ENCODE measurements at regions not wholly inside any gene's neighbourhood (a gene's known extent, or its start where the extent isn't known, plus 50 kb on each side); places are given as distances from the start of the nearest gene placed in this dataset.

DNA sequence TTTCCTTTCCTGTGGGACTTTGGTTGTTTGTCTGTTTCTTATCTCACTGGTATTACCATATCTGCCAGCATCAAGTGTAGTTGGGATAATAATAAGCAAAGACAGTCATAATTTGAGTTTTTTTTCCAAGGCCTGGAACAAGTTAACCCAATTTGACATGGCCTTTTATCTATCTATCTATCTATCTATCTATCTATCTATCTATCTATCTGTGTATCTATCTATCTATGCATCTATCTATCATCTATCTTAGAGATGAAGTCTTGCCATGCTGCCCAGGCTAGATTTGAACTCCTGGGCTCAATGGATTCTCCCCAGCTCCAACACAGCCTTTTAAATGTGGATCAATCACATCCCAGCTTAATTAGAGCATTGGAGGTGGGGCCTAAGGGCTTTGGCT is 174.1 kb upstream of the CSF3R start:
- no peak overlapping the region for H3K27ac ChIP-seq (ENCODE audit: low read length)
- no peak overlapping the region for H2AFZ ChIP-seq (ENCODE audit: low read length)
- H3F3A ChIP-seq (ENCODE audit: insufficient read depth, low read length), result no peaks in the 10 kb centered on the region
- no peak overlapping the region for H3K4me2 ChIP-seq (ENCODE audit: low read depth, low read length)
- no peaks in the 10 kb centered on the region for H3K79me2 ChIP-seq (ENCODE audit: low read length)
- H3K9ac ChIP-seq (ENCODE audit: low read length), result no peak overlapping the region
- no peak for DNase-seq
- no peak for TF ChIP-seq EZH2phosphoT487 (IDR thresholded peaks at IDR 0.05; ENCODE audit: low read length)
- TF ChIP-seq EZH2 (optimal IDR thresholded peaks at IDR 0.05; ENCODE audit: low read depth, low read length), result no peak
- no peaks in the 10 kb centered on the region for H3K36me3 ChIP-seq (replicated peaks; ENCODE audit: insufficient read depth, low read length)
- no peak overlapping the region for H3K4me3 ChIP-seq (ENCODE audit: low read length)
- H3K27me3 ChIP-seq (replicated peaks; ENCODE audit: insufficient read depth, low read length), result peaks cover 26% of the 10 kb centered on the region
- no peaks in the 10 kb centered on the region for H3K9me3 ChIP-seq (replicated peaks; ENCODE audit: insufficient read depth, low read length)
- no peaks in the 10 kb centered on the region for H3K9me2 ChIP-seq (replicated peaks; ENCODE audit: insufficient read depth, low read length)
- H4K20me1 ChIP-seq (ENCODE audit: insufficient read depth, low read length), result no peaks in the 10 kb centered on the region
- H3K4me1 ChIP-seq (ENCODE audit: low read length), result peaks cover 9% of the 10 kb centered on the region; the same call in 1 of the 2 replicates

- no peak overlapping the region for H3K9ac ChIP-seq (ENCODE audit: low read length)
- H3K4me1 ChIP-seq (ENCODE audit: low read length), result peaks cover 9% of the 10 kb centered on the region; the same call in 1 of the 2 replicates
- H3K9me3 ChIP-seq (replicated peaks; ENCODE audit: insufficient read depth, low read length), result no peaks in the 10 kb centered on the region
- no peak overlapping the region for H2AFZ ChIP-seq (ENCODE audit: low read length)
- H3K36me3 ChIP-seq (replicated peaks; ENCODE audit: insufficient read depth, low read length), result no peaks in the 10 kb centered on the region
- TF ChIP-seq, protein P1, sequence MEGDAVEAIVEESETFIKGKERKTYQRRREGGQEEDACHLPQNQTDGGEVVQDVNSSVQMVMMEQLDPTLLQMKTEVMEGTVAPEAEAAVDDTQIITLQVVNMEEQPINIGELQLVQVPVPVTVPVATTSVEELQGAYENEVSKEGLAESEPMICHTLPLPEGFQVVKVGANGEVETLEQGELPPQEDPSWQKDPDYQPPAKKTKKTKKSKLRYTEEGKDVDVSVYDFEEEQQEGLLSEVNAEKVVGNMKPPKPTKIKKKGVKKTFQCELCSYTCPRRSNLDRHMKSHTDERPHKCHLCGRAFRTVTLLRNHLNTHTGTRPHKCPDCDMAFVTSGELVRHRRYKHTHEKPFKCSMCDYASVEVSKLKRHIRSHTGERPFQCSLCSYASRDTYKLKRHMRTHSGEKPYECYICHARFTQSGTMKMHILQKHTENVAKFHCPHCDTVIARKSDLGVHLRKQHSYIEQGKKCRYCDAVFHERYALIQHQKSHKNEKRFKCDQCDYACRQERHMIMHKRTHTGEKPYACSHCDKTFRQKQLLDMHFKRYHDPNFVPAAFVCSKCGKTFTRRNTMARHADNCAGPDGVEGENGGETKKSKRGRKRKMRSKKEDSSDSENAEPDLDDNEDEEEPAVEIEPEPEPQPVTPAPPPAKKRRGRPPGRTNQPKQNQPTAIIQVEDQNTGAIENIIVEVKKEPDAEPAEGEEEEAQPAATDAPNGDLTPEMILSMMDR (IDR thresholded peaks at IDR 0.05; ENCODE audit: low read length), result no peak
- TF ChIP-seq EZH2 (optimal IDR thresholded peaks at IDR 0.05; ENCODE audit: low read depth, low read length) (no peak), EZH2phosphoT487 (IDR thresholded peaks at IDR 0.05; ENCODE audit: low read length) (no peak)
- H3K9me2 ChIP-seq (replicated peaks; ENCODE audit: insufficient read depth, low read length), result no peaks in the 10 kb centered on the region
- H3K4me3 ChIP-seq (ENCODE audit: low read length), result no peak overlapping the region
- no peak overlapping the region for H3K27ac ChIP-seq (ENCODE audit: low read length)
- peaks cover 26% of the 10 kb centered on the region for H3K27me3 ChIP-seq (replicated peaks; ENCODE audit: insufficient read depth, low read length)
- H3K79me2 ChIP-seq (ENCODE audit: low read length), result no peaks in the 10 kb centered on the region
- H4K20me1 ChIP-seq (ENCODE audit: insufficient read depth, low read length), result no peaks in the 10 kb centered on the region
- DNase-seq, result no peak
- no peak overlapping the region for H3K4me2 ChIP-seq (ENCODE audit: low read depth, low read length)
- no peaks in the 10 kb centered on the region for H3F3A ChIP-seq (ENCODE audit: insufficient read depth, low read length)
Observed at GRCh38 chr1:36656271-36656670, 173.6 kb upstream of the CSF3R start.

DNA sequence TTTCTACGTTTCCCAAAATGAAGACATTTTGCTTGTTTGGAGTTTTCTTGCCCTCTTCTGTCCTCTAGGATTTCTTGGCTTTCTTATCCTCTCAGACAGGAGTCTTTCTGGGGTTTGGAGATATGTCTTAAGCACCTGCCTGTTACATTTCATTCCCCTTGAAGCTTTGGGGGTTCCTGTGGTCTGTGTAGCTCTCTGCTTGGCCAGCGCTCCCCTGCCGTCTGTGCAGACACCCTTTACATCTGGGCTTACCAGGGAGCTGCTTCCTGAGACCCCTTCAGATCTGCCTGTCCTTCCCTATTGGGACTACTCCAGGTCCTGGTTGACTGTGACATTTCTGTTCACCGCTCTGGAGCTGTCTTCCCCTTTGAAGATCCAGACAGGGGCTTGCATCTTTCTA is 171.9 kb upstream of the CSF3R start:
- Histone ChIP-seq H3K9me3 (replicated peaks; ENCODE audit: insufficient read depth, low read length) (no peaks in the 10 kb centered on the region), H4K20me1 (ENCODE audit: insufficient read depth, low read length) (no peaks in the 10 kb centered on the region), H3F3A (ENCODE audit: insufficient read depth, low read length) (no peaks in the 10 kb centered on the region), H2AFZ (ENCODE audit: low read length) (no peak overlapping the region), H3K79me2 (ENCODE audit: low read length) (no peaks in the 10 kb centered on the region), H3K4me1 (ENCODE audit: low read length) (peaks cover 9% of the 10 kb centered on the region; the same call in 1 of the 2 replicates), H3K4me2 (ENCODE audit: low read depth, low read length) (no peak overlapping the region), H3K9me2 (replicated peaks; ENCODE audit: insufficient read depth, low read length) (no peaks in the 10 kb centered on the region), H3K36me3 (replicated peaks; ENCODE audit: insufficient read depth, low read length) (no peaks in the 10 kb centered on the region), H3K9ac (ENCODE audit: low read length) (no peak overlapping the region), H3K27ac (ENCODE audit: low read length) (no peak overlapping the region), H3K4me3 (ENCODE audit: low read length) (no peak overlapping the region), H3K27me3 (replicated peaks; ENCODE audit: insufficient read depth, low read length) (peaks cover 22% of the 10 kb centered on the region)
- no peak for TF ChIP-seq EZH2phosphoT487 (IDR thresholded peaks at IDR 0.05; ENCODE audit: low read length)
- no peak for TF ChIP-seq EZH2 (optimal IDR thresholded peaks at IDR 0.05; ENCODE audit: low read depth, low read length)
- TF ChIP-seq, protein P1 (IDR thresholded peaks at IDR 0.05; ENCODE audit: low read length), result no peak
- no peak for DNase-seq

DNA sequence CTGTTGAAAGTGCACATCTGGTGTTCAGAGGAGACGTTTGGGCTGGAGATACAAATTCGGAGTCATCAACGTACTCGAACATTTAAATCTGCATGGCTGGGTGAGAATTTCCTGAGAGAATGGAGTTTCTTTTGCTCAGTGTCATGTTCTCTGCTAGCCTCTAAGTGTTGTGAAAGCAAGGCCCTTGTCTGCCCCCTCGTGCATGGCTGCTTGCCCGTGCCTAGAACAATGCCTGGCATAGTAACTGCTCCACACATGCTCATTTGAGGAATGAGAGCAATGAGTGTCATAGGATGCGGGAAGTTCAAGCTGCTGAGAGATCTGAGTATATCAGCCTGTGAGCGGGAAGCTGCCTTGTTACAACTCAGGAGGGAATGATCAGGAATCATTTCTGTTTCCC is 171.1 kb upstream of the CSF3R start:
- Histone ChIP-seq H3K9me3 (replicated peaks; ENCODE audit: insufficient read depth, low read length) (no peaks in the 10 kb centered on the region), H2AFZ (ENCODE audit: low read length) (no peak overlapping the region), H3K27ac (ENCODE audit: low read length) (no peak overlapping the region), H3K9ac (ENCODE audit: low read length) (no peak overlapping the region), H3F3A (ENCODE audit: insufficient read depth, low read length) (no peaks in the 10 kb centered on the region), H3K4me2 (ENCODE audit: low read depth, low read length) (no peak overlapping the region), H3K4me3 (ENCODE audit: low read length) (no peak overlapping the region), H3K27me3 (replicated peaks; ENCODE audit: insufficient read depth, low read length) (peaks cover 18% of the 10 kb centered on the region), H3K36me3 (replicated peaks; ENCODE audit: insufficient read depth, low read length) (no peaks in the 10 kb centered on the region), H4K20me1 (ENCODE audit: insufficient read depth, low read length) (no peaks in the 10 kb centered on the region), H3K4me1 (ENCODE audit: low read length) (peaks cover 9% of the 10 kb centered on the region; the same call in 1 of the 2 replicates), H3K9me2 (replicated peaks; ENCODE audit: insufficient read depth, low read length) (no peaks in the 10 kb centered on the region), H3K79me2 (ENCODE audit: low read length) (no peaks in the 10 kb centered on the region)
- DNase-seq, result no peak
- TF ChIP-seq, protein P1 (IDR thresholded peaks at IDR 0.05; ENCODE audit: low read length), result no peak
- TF ChIP-seq EZH2phosphoT487 (IDR thresholded peaks at IDR 0.05; ENCODE audit: low read length), result no peak
- TF ChIP-seq EZH2 (optimal IDR thresholded peaks at IDR 0.05; ENCODE audit: low read depth, low read length), result no peak
